ENCODE measurements at regions not wholly inside any gene's neighbourhood (a gene's known extent, or its start where the extent isn't known, plus 50 kb on each side); places are given as distances from the start of the nearest gene placed in this dataset.

GRCh38 chr13:63351081-63351480 is 1935.4 kb upstream of the PCDH20 start:
- ChIA-PET CTCF (no interaction called here), POLR2A (ENCODE audit: unreplicated experiment) (no interaction called here)
- no peak overlapping the region for H3K4me2 ChIP-seq (ENCODE audit: low read depth, low read length)
- DNase-seq (no peak), ATAC-seq (ENCODE audit: low read depth) (no peak)
- H3K14ac ChIP-seq (replicated peaks; ENCODE audit: low read depth, low read length) = 0 out of 2 replicates have a peak overlapping the region, but pooled peaks have one; percentile 36
- 100% methylated on average over 1 of the region's 2 CpGs; no CpG with 5 or more reads in 1 of the 2 experiments for WGBS, 2 experiments (ENCODE audit: extremely low coverage in 2 of 2, insufficient read length in 1 of 2)
- no peak overlapping the region for H2BK15ac ChIP-seq (ENCODE audit: low read depth, low read length)
- intact Hi-C loops (cut with micrococcal nuclease) (no loop called here), in situ Hi-C loops (cut with MboI; ENCODE audit: low sequenced_read_pairs) (no loop called here), dilution Hi-C loops (cut with HindIII; ENCODE audit: low sequenced_read_pairs, unreplicated experiment) (no loop called here)
- H2AFZ ChIP-seq (replicated peaks; ENCODE audit: low read length, poor library complexity) = peak overlapping the region; percentile 5
- H3K9me3 ChIP-seq (ENCODE audit: control insufficient read depth, insufficient read depth, low read length) = no peaks in the 10 kb centered on the region
- H2AK5ac ChIP-seq (ENCODE audit: low read depth, low read length) = no peak overlapping the region
- no peak overlapping the region for H4K8ac ChIP-seq (ENCODE audit: low read depth in 2 of 2, low read length in 2 of 2)
- no peak overlapping the region for H3K4me3 ChIP-seq (ENCODE audit: insufficient read depth, low read depth, low read length)
- H3K4me1 ChIP-seq (ENCODE audit: control insufficient read depth, insufficient read depth, low read length) = no peaks in the 10 kb centered on the region; the same call in 1 of the 2 replicates
- no peak overlapping the region for H2BK20ac ChIP-seq (ENCODE audit: low read depth, low read length)
- TF ChIP-seq RCOR1 (IDR thresholded peaks at IDR 0.05; ENCODE audit: insufficient replicate concordance, low read length) = no peak
- TF ChIP-seq CTCF (conservative IDR thresholded peaks at IDR 0.05; ENCODE audit: low read depth, low read length) = no peak
- TF ChIP-seq MXI1 (IDR thresholded peaks at IDR 0.05; ENCODE audit: borderline replicate concordance, low read depth, low read length) = no peak
- TF ChIP-seq USF2 (IDR thresholded peaks at IDR 0.05; ENCODE audit: low read depth, low read length) = no peak
- no peak for TF ChIP-seq CEBPB (IDR thresholded peaks at IDR 0.05; ENCODE audit: low read depth, low read length)
- TF ChIP-seq MAZ (IDR thresholded peaks at IDR 0.05; ENCODE audit: borderline replicate concordance, low read depth, low read length) = no peak
- TF ChIP-seq FOS (IDR thresholded peaks at IDR 0.05; ENCODE audit: low read depth, low read length) = no peak
- TF ChIP-seq NFE2L2 (IDR thresholded peaks at IDR 0.05; ENCODE audit: low read depth, low read length) = no peak
- TF ChIP-seq RFX5 (IDR thresholded peaks at IDR 0.05; ENCODE audit: low read depth, low read length) = no peak
- TF ChIP-seq RAD21 (IDR thresholded peaks at IDR 0.05; ENCODE audit: low read length) = no peak
- no peak for TF ChIP-seq SMC3 (IDR thresholded peaks at IDR 0.05; ENCODE audit: low read depth, low read length)
- TF ChIP-seq BHLHE40 (IDR thresholded peaks at IDR 0.05; ENCODE audit: low read depth, low read length) = no peak
- TF ChIP-seq ELK1 (IDR thresholded peaks at IDR 0.05; ENCODE audit: borderline replicate concordance, low read depth, low read length) = no peak
- TF ChIP-seq MAFK (IDR thresholded peaks at IDR 0.05; ENCODE audit: low read depth, low read length) = no peak
- no peak for TF ChIP-seq CHD1 (IDR thresholded peaks at IDR 0.05; ENCODE audit: low read depth, low read length)
- TF ChIP-seq POLR2A (IDR thresholded peaks at IDR 0.05; ENCODE audit: low read depth, low read length) = no peak
- no peaks in the 10 kb centered on the region for H3K27me3 ChIP-seq (ENCODE audit: control insufficient read depth, insufficient read depth, low read length)
- no peak overlapping the region for H2BK5ac ChIP-seq (ENCODE audit: low read depth, low read length, poor library complexity, severe bottlenecking)
- H3K18ac ChIP-seq (ENCODE audit: low read depth, low read length) = no peak overlapping the region
- no peak overlapping the region for H4K5ac ChIP-seq (ENCODE audit: low read depth, low read length)
- H3K27ac ChIP-seq (ENCODE audit: insufficient read depth, low read length) = no peak overlapping the region
- H3K9me1 ChIP-seq (ENCODE audit: insufficient read depth, low read length) = no peaks in the 10 kb centered on the region
- no peak overlapping the region for H3K56ac ChIP-seq (ENCODE audit: extremely low read depth, insufficient read depth, low read length)
- H4K20me1 ChIP-seq (ENCODE audit: insufficient read depth, low read length) = no peaks in the 10 kb centered on the region
- no peak overlapping the region for H3K4ac ChIP-seq (ENCODE audit: low read depth, low read length)
- H3K79me1 ChIP-seq (ENCODE audit: low read depth in 1 of 2, low read length in 2 of 2) = no peaks in the 10 kb centered on the region
- no peaks in the 10 kb centered on the region for H3K36me3 ChIP-seq (ENCODE audit: control insufficient read depth, insufficient read depth, low read length)
- H2AK9ac ChIP-seq (replicated peaks; ENCODE audit: low read depth, low read length, poor library complexity) = no peak overlapping the region
- BruUV-seq (replicated peaks) = no TSS peak
- no peak overlapping the region for H4K91ac ChIP-seq (ENCODE audit: insufficient read depth, low read depth, low read length)
- no peak overlapping the region for H3K9ac ChIP-seq (ENCODE audit: low read depth, low read length)
- H2BK120ac ChIP-seq (ENCODE audit: low read depth, low read length) = no peak overlapping the region
- no peak overlapping the region for H3K23ac ChIP-seq (ENCODE audit: low read depth, low read length)
